Prostate gland (tissue), 2 donors: ENCODE measurements at regions not wholly inside any gene's neighbourhood (a gene's known extent, or its start where the extent isn't known, plus 50 kb on each side); places are given as distances from the start of the nearest gene placed in this dataset.

Experiments used
- DNase-seq: peaks from one replicate; pipeline ENCODE4 v3.0.0-alpha.2; 2019; ENCODE audit warnings: low spot score
- H3K27ac ChIP-seq, 2 donors: fragments of 200-600 bp; sonication (generic); 2 replicates each; pipeline ENCODE4 v1.5.1; 2017 to 2019
- H3K27me3 ChIP-seq: fragments of 200-600 bp; sonication (generic); replicated peaks from 2 replicates; pipeline ENCODE4 v1.5.1; 2019; ENCODE audit not compliant: insufficient read depth
- H3K36me3 ChIP-seq, 2 donors: fragments of 200-600 bp; sonication (generic); 1 replicate in 1 of 2; 2 replicates in 1 of 2; pipeline versions ENCODE4 v1.5.1 to v1.8.1; 2017 to 2019
- H3K4me1 ChIP-seq: fragments of 200-600 bp; sonication (generic); replicated peaks from 2 replicates; pipeline ENCODE4 v1.5.1; 2019
- H3K4me3 ChIP-seq, 2 donors: fragments of 200-600 bp; sonication (generic); 2 replicates each; pipeline ENCODE4 v1.5.1; 2017 to 2019
- H3K9me3 ChIP-seq: fragments of 200-600 bp; sonication (generic); 2 replicates; pipeline ENCODE4 v1.5.1; 2017
- POLR2A ChIP-seq: fragments of 450-650 bp; IDR thresholded peaks from one replicate; pipeline ENCODE4 v1.6.1; 2016; ENCODE audit warnings: antibody characterized with exemption, mild to moderate bottlenecking
- POLR2AphosphoS5 ChIP-seq: sonication (generic); formaldehyde crosslinking; IDR thresholded peaks from one replicate; pipeline ENCODE4 v1.6.1; 2017; ENCODE audit warnings: antibody characterized with exemption
- WGBS: methylation state at CpG from one replicate; pipeline ENCODE4 v1.1.5; 2018; 5-methylcytosine and 5-hydroxymethylcytosine counted together
- intact Hi-C: fragments of 100-400 bp; cut with DNase I; formaldehyde crosslinking; loops from one replicate; pipeline ENCODE4 v1.14.2; 2022
- TF ChIP-seq, protein P1 (sequence below), 4 experiments: fragments of 200-600 bp in 2 of 4; fragments of 450-650 bp in 2 of 4; sonication (generic) in 2 of 4; IDR thresholded peaks; 1 replicate in 3 of 4; 2 replicates in 1 of 4; pipeline ENCODE4 v1.5.1; 2016 to 2019; ENCODE audit warnings: antibody characterized with exemption in 4 of 4, mild to moderate bottlenecking in 2 of 4, moderate library complexity in 2 of 4

DNA sequence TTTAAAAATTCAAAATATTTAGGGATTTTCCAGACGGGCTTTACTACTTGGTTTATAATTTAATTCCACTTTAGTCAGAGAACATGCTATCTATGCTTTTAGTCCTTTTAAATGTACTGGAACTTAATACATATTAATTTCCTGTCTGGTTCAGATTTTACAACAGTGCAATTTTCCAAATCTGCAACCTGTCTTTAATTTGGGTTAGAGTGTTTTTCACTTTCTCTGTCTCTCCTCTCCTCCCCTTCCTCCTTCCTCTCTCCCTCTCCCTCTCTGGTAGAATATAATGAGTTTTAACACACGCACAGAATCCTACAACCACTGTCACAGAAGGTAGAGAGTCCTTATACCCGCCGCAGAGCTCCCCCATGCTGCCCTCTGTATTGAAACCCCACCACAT, 950.7 kb downstream of the BRD1 start:
- no peaks in the 10 kb centered on the region for H3K4me1 ChIP-seq
- H3K27ac ChIP-seq, result no peak overlapping the region
- H3K36me3 ChIP-seq, result no peaks in the 10 kb centered on the region
- WGBS, result 79% methylated on average over 4 of the region's 4 CpGs
- TF ChIP-seq, protein P1, sequence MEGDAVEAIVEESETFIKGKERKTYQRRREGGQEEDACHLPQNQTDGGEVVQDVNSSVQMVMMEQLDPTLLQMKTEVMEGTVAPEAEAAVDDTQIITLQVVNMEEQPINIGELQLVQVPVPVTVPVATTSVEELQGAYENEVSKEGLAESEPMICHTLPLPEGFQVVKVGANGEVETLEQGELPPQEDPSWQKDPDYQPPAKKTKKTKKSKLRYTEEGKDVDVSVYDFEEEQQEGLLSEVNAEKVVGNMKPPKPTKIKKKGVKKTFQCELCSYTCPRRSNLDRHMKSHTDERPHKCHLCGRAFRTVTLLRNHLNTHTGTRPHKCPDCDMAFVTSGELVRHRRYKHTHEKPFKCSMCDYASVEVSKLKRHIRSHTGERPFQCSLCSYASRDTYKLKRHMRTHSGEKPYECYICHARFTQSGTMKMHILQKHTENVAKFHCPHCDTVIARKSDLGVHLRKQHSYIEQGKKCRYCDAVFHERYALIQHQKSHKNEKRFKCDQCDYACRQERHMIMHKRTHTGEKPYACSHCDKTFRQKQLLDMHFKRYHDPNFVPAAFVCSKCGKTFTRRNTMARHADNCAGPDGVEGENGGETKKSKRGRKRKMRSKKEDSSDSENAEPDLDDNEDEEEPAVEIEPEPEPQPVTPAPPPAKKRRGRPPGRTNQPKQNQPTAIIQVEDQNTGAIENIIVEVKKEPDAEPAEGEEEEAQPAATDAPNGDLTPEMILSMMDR (IDR thresholded peaks at IDR 0.05), result no peak
- no peak for TF ChIP-seq POLR2A
- no peak for TF ChIP-seq POLR2AphosphoS5
- H3K4me3 ChIP-seq, result no peak overlapping the region
- intact Hi-C loops, result no loop called here
- no peaks in the 10 kb centered on the region for H3K9me3 ChIP-seq
- no peak for DNase-seq
- no peaks in the 10 kb centered on the region for H3K27me3 ChIP-seq

DNA sequence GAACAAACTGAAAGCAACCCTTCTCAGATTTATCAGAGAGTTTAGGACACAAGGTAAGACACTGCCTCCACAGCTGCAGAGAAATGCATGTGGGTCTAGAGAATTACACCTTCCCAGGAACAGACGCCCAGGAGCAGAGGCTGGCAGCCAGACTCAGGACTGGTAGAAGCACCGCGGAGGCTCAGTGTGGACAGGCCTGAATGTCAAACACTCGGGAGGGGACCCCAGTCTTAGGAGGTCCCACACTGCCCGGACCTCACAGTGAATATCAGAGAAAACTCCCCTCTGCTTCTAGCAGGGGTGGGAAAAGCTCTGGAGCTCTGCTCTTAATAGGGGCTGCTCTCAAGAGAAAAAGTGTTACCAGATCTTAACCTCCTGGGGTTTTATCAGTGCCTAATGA, 952.7 kb downstream of the BRD1 start:
- no peak for DNase-seq
- Histone ChIP-seq H3K36me3 (no peaks in the 10 kb centered on the region), H3K9me3 (no peaks in the 10 kb centered on the region), H3K4me3 (no peak overlapping the region), H3K4me1 (no peaks in the 10 kb centered on the region), H3K27me3 (no peaks in the 10 kb centered on the region), H3K27ac (no peak overlapping the region)
- WGBS, result 42% methylated on average over 5 of the region's 5 CpGs
- TF ChIP-seq POLR2A (no peak), POLR2AphosphoS5 (no peak)
- TF ChIP-seq, protein P1 (IDR thresholded peaks at IDR 0.05), result no peak
- intact Hi-C loops, result no loop called here

DNA sequence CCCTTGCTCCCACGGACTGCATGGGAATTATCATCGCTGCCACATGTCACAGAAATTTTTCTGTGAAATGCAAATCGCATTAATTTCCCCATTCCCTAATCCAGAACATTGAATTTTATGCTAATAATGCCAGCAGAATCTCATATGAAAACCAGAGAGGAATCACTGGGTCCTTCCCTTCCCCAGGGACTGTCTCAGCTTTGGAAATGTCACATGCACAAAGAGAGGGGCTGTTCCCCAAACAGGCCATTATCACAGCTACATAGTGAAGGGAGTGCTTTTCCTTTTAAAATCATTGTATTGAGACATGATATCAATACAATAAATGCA, 954.5 kb downstream of the BRD1 start:
- Histone ChIP-seq H3K9me3 (no peaks in the 10 kb centered on the region), H3K27me3 (no peaks in the 10 kb centered on the region), H3K4me3 (no peak overlapping the region), H3K36me3 (no peaks in the 10 kb centered on the region), H3K4me1 (no peaks in the 10 kb centered on the region), H3K27ac (no peak overlapping the region)
- DNase-seq, result no peak
- intact Hi-C loops, result no loop called here
- TF ChIP-seq POLR2A, result no peak
- no peak for TF ChIP-seq POLR2AphosphoS5
- TF ChIP-seq, protein P1 (IDR thresholded peaks at IDR 0.05), result no peak
- 74% methylated on average over 3 of the region's 3 CpGs for WGBS

DNA sequence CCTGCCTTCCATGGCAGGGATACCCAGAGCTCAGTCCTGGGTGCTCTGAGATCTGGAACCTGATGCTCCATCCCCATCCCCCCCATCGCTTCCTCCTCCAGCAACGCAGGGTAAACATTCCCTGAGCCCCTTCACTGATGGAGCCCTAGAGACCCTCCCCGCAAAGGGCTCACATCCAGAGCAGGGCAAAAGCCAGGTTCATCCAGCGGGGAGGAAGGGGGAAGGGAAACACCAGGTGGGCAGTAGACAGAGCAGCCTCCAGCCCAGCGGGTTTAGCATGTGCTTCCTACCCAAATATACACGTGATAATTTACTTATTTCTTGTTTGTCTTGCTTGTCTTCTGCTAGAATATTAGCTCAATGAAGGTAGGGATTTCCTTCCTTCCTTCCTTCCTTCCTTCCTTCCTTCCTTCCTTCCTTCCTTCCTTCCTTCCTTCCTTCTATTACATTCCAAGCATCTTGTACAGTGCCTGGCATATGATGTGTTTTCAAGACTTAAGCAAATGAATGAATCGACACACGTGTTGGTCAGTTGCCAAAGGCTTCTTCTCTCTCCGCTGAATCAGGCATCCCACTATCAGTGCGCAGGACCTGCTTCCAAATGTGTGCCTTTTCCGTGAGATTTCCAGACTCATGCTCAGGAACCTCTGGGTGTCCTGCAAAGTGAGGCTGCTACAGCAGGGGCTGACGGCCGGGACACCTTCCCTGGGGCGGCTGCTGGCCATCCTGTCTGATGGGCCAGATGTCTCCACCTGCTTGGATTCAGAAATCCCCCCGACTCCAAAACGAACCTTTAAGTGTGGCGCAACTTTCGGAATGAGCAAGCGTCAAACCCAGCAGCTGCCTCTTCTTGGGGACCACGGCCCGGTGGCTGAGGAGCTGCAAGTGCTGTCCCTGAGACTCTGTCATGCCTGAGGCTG, 955.1 kb downstream of the BRD1 start:
- Histone ChIP-seq H3K9me3 (no peaks in the 10 kb centered on the region), H3K4me1 (no peaks in the 10 kb centered on the region), H3K27ac (no peak overlapping the region), H3K4me3 (no peak overlapping the region), H3K27me3 (no peaks in the 10 kb centered on the region), H3K36me3 (no peaks in the 10 kb centered on the region)
- DNase-seq, result no peak
- 77% methylated on average over 21 of the region's 21 CpGs for WGBS
- TF ChIP-seq POLR2AphosphoS5, result no peak
- no peak for TF ChIP-seq POLR2A
- TF ChIP-seq, protein P1 (IDR thresholded peaks at IDR 0.05), result no peak
- intact Hi-C loops, result no loop called here
